Hepatocyte (in vitro differentiated cells): ENCODE measurements at regions not wholly inside any gene's neighbourhood (a gene's known extent, or its start where the extent isn't known, plus 50 kb on each side); places are given as distances from the start of the nearest gene placed in this dataset.

Experiments used
- EZH2 ChIP-seq: fragments of 200-600 bp; sonication (generic); IDR thresholded peaks from 2 replicates; pipeline ENCODE4 v1.6.1; 2016; ENCODE audit warnings: antibody characterized with exemption, mild to moderate bottlenecking, borderline replicate concordance
- EZH2phosphoT487 ChIP-seq: fragments of 200-600 bp; sonication (generic); IDR thresholded peaks from one replicate; pipeline ENCODE4 v1.6.1; 2018; ENCODE audit warnings: antibody characterized with exemption, mild to moderate bottlenecking, low read depth, moderate library complexity; ENCODE audit not compliant: unreplicated experiment, severe bottlenecking
- TF ChIP-seq, protein P1 (sequence below): fragments of 200-600 bp; sonication (generic); IDR thresholded peaks from 2 replicates; pipeline ENCODE4 v1.5.1; 2016; ENCODE audit warnings: antibody characterized with exemption, mild to moderate bottlenecking; ENCODE audit not compliant: poor library complexity

DNA sequence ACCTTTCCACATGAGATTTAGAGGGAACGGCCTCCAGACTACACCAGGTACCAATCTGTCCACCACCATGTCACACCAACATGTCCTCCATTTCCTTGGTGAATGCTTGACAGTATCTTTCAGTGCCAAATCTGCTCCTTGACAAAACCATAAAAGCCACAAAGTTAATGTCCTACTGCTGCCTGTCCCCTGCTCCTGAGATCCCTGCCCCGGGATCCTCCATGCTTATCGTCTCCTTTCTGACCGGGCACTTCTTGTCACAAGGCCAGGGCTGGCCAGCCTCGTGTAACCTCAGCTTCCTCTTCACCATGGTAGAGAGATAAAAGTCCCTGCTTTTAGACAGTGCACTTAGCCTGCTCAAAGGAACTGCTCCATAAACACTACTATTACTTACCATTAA is 136.2 kb downstream of the NAV1 start:
- TF ChIP-seq, protein P1, sequence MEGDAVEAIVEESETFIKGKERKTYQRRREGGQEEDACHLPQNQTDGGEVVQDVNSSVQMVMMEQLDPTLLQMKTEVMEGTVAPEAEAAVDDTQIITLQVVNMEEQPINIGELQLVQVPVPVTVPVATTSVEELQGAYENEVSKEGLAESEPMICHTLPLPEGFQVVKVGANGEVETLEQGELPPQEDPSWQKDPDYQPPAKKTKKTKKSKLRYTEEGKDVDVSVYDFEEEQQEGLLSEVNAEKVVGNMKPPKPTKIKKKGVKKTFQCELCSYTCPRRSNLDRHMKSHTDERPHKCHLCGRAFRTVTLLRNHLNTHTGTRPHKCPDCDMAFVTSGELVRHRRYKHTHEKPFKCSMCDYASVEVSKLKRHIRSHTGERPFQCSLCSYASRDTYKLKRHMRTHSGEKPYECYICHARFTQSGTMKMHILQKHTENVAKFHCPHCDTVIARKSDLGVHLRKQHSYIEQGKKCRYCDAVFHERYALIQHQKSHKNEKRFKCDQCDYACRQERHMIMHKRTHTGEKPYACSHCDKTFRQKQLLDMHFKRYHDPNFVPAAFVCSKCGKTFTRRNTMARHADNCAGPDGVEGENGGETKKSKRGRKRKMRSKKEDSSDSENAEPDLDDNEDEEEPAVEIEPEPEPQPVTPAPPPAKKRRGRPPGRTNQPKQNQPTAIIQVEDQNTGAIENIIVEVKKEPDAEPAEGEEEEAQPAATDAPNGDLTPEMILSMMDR: no peak
- no peak for TF ChIP-seq EZH2phosphoT487
- TF ChIP-seq EZH2: no peak
